Mucosa of descending colon (tissue), 3 donors: ENCODE measurements at regions not wholly inside any gene's neighbourhood (a gene's known extent, or its start where the extent isn't known, plus 50 kb on each side); places are given as distances from the start of the nearest gene placed in this dataset.

Experiments
- ATAC-seq: fragments of 200-7000 bp; cut with Tn5 transposase; one replicate; pipeline ENCODE4 v1.9.1; 2020; ENCODE audit warnings: mild to moderate bottlenecking, moderate library complexity
- DNase-seq, 3 donors: peaks; one replicate each; pipeline ENCODE4 v3.0.0-alpha.2; 2020
- H3K36me3 ChIP-seq: fragments of 200-600 bp; one replicate; pipeline ENCODE4 v1.8.0; 2021; ENCODE audit warnings: low read depth, mild to moderate bottlenecking
- H3K4me1 ChIP-seq: fragments of 200-600 bp; one replicate; pipeline ENCODE4 v1.8.0; 2021; ENCODE audit warnings: low read depth, mild to moderate bottlenecking
- H3K4me3 ChIP-seq: fragments of 200-600 bp; one replicate; pipeline ENCODE4 v1.8.0; 2021; ENCODE audit warnings: mild to moderate bottlenecking
- H3K9me3 ChIP-seq: fragments of 200-600 bp; one replicate; pipeline ENCODE4 v1.8.0; 2021; ENCODE audit warnings: mild to moderate bottlenecking
- CTCF ChIP-seq: fragments of 200-600 bp; IDR thresholded peaks from one replicate; pipeline ENCODE4 v1.8.0; 2022; ENCODE audit warnings: antibody characterized with exemption, mild to moderate bottlenecking
- intact Hi-C, 2 donors: fragments of 100-400 bp; cut with DNase I in 1 of 2; cut with micrococcal nuclease in 1 of 2; formaldehyde crosslinking; loops; one replicate each; pipeline versions ENCODE4 v1.11.0 to v1.11.1; 2022; cut with DNase I, micrococcal nuclease
- donor health status: DM: no; HTN: no; CAD: no; lungs with moderate emphysema.
- donor health status: DM: no; HTN: no; CAD: no.
- donor health status: DM: no; HTN: yes; CAD: no.

- DNase-seq (no peak), ATAC-seq (peak; percentile 30)
- no peak for TF ChIP-seq CTCF
- intact Hi-C loops = no loop called here
- Histone ChIP-seq H3K36me3 (no peaks in the 10 kb centered on the region), H3K9me3 (no peaks in the 10 kb centered on the region), H3K4me3 (no peak overlapping the region), H3K4me1 (no peaks in the 10 kb centered on the region)
Observed at GRCh38 chr1:56064705-56065104, 514.7 kb downstream of the PLPP3 start.

GRCh38 chr1:56063461-56063860 lies 515.9 kb downstream of the PLPP3 start:
- H3K9me3 ChIP-seq = no peaks in the 10 kb centered on the region
- H3K4me3 ChIP-seq = no peak overlapping the region
- ATAC-seq = no peak
- DNase-seq = no peak
- intact Hi-C loops = no loop called here
- no peaks in the 10 kb centered on the region for H3K36me3 ChIP-seq
- H3K4me1 ChIP-seq = no peaks in the 10 kb centered on the region
- TF ChIP-seq CTCF = no peak

GRCh38 chr1:56062625-56063024 lies 516.7 kb downstream of the PLPP3 start:
- ATAC-seq = no peak
- Histone ChIP-seq H3K9me3 (no peaks in the 10 kb centered on the region), H3K4me3 (no peak overlapping the region), H3K36me3 (no peaks in the 10 kb centered on the region), H3K4me1 (no peaks in the 10 kb centered on the region)
- DNase-seq = no peak
- no peak for TF ChIP-seq CTCF
- intact Hi-C loops = no loop called here

- Histone ChIP-seq H3K9me3 (no peaks in the 10 kb centered on the region), H3K4me3 (no peak overlapping the region), H3K36me3 (no peaks in the 10 kb centered on the region), H3K4me1 (no peaks in the 10 kb centered on the region)
- intact Hi-C loops = no loop called here
- peak; percentile 27 for ATAC-seq
- no peak for TF ChIP-seq CTCF
- no peak for DNase-seq
Observed at GRCh38 chr1:56061824-56062223, 517.5 kb downstream of the PLPP3 start.

GRCh38 chr1:56060906-56061305 lies 518.5 kb downstream of the PLPP3 start:
- Histone ChIP-seq H3K4me3 (no peak overlapping the region), H3K4me1 (no peaks in the 10 kb centered on the region), H3K9me3 (no peaks in the 10 kb centered on the region), H3K36me3 (no peaks in the 10 kb centered on the region)
- peak in 1 of 3 donors; percentile 30 for DNase-seq
- intact Hi-C loops = no loop called here
- no peak for TF ChIP-seq CTCF
- no peak for ATAC-seq
